ENCODE measurements at regions not wholly inside any gene's neighbourhood (a gene's known extent, or its start where the extent isn't known, plus 50 kb on each side); places are given as distances from the start of the nearest gene placed in this dataset.

DNA sequence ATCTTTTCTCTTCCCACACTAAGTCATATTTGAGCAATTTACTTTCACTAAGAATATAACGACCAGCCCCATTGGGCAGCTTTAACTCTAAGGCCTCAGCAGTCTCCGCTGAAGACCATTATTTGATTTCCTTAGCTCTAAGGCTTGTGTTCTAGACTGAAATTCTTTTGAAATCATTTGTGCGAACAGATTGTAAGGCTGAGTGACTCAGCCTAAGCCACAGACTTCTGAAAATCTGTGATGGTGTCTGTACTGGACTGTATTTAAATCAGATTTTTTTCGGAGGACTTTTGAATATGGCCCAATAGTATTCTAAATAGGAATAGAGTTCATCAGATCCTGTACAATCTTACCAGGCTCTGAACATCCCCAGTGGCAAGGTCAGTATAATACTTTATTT lies 150.3 kb upstream of the TECRL start:
- TF ChIP-seq, protein P1, sequence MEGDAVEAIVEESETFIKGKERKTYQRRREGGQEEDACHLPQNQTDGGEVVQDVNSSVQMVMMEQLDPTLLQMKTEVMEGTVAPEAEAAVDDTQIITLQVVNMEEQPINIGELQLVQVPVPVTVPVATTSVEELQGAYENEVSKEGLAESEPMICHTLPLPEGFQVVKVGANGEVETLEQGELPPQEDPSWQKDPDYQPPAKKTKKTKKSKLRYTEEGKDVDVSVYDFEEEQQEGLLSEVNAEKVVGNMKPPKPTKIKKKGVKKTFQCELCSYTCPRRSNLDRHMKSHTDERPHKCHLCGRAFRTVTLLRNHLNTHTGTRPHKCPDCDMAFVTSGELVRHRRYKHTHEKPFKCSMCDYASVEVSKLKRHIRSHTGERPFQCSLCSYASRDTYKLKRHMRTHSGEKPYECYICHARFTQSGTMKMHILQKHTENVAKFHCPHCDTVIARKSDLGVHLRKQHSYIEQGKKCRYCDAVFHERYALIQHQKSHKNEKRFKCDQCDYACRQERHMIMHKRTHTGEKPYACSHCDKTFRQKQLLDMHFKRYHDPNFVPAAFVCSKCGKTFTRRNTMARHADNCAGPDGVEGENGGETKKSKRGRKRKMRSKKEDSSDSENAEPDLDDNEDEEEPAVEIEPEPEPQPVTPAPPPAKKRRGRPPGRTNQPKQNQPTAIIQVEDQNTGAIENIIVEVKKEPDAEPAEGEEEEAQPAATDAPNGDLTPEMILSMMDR (IDR thresholded peaks at IDR 0.05): no peak
- no peak for TF ChIP-seq POLR2A (IDR thresholded peaks at IDR 0.05)
